NCI-H345 (cell line): ENCODE measurements at regions not wholly inside any gene's neighbourhood (a gene's known extent, or its start where the extent isn't known, plus 50 kb on each side); places are given as distances from the start of the nearest gene placed in this dataset.
"Not testable (repeated sequence)": the region's sequence is repeated elsewhere in the genome, so short reads cannot be mapped to it uniquely, and the experiment has no call there.

Source experiments
- DNase-seq: peaks from one replicate; lab custom pipeline; 2025; lab: John Stamatoyannopoulos, UW

DNA sequence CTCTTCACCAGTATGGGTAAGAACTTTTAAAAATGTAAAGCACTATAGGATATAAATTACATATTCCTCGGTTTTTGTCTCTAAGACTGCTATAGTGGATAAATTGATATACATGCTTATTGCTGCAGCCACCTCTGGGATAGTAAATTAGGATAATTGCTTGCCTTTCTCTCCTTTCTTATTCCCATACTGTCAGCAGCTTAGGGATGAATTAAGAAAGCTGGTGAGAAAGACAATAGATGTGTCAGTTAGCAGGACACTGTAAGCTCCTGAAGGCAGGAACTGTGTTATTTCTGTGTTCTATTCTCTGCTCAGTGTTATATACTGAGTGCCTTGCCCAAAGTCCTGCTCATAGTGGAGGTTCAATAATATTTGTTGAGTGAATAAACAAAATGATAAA is 828.6 kb upstream of the ACVR2A start:
- no peak for DNase-seq

- DNase-seq = no peak
Observed at GRCh38 chr2:147015591-147015990, 829.2 kb upstream of the ACVR2A start.

- no peak for DNase-seq
Observed at GRCh38 chr2:147013696-147014392, 831.0 kb upstream of the ACVR2A start.

DNA sequence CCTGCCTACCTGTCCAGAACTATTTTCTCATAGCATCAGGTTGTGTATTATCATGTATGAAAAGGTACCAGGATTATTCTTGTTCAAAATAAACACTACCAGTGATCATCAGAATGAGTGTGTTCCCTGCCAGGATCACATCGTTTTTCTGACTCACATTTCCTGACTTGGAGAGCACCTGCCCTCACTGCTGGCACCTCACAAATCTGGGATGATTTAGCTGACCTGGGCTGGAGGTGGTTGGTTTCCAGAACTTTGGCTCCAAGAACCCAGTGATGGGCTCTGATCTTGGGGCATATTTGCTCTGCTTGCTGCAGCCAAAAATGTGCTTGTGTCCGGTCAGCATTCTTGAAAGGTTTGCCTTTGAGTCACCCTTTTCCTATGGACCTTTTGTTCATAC is 836.3 kb upstream of the ACVR2A start:
- DNase-seq = no peak

DNA sequence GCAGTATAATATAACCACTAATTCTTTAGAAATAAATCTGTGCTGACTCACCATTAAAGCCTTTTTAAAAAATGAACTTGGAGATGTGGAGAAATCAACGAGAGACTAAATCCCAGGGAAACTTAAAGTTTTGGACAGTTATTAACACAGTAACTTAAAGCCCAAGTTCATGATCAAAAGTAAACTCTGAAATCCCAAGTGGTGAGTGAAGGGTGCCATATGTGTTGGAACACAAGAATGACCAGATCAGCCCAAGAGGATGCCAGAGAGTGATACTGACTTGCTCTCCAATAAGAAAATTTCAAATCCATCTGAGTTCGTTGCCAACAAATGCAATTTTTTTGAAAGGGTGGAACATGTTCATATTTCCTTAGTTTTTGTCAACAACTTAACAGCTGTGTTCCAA is 838.1 kb upstream of the ACVR2A start:
- DNase-seq = no peak

GRCh38 chr2:147003081-147003480 is 841.7 kb upstream of the ACVR2A start:
- no peak for DNase-seq

GRCh38 chr2:147002256-147002655 is 842.6 kb upstream of the ACVR2A start:
- DNase-seq = no peak

GRCh38 chr2:147001061-147001460 is 843.8 kb upstream of the ACVR2A start:
- DNase-seq = no peak

DNA sequence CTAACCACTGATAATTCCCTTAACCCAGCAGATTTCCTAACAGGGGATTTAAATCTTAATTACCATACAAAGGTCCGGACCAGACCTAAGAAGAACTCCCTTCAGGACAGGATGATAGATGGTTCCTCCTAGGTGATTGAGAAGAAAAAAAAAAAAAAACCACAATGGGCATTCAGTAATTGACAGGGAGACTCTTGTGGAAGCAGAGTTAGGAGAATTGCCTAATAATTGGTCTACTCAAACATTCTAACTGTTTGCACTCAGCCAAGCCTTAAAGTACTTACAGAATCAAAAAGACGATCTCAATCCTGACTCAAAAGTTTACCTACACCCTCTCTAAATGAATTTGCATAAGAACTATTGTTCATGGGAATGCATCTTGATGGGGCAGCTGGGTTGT is 844.7 kb upstream of the ACVR2A start:
- not testable (repeated sequence) for DNase-seq

DNA sequence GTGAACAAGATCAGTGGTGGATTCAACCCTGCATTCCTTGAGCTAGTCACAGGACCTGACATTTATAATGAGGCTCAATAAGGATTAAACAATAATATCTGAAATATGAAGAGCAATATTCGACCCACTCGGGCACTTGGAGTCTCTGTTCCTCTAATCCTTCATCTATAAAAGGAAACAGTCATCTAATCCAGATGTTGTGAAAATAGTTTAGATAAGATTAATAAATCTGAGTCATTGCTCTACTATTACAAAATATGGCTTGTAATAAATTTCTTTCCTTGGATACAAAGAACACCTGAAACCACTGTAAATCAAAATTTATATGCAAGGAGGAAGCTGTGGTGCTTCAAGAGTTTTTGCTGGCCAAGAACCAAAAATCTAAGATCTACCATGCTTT is 846.9 kb upstream of the ACVR2A start:
- no peak for DNase-seq

DNA sequence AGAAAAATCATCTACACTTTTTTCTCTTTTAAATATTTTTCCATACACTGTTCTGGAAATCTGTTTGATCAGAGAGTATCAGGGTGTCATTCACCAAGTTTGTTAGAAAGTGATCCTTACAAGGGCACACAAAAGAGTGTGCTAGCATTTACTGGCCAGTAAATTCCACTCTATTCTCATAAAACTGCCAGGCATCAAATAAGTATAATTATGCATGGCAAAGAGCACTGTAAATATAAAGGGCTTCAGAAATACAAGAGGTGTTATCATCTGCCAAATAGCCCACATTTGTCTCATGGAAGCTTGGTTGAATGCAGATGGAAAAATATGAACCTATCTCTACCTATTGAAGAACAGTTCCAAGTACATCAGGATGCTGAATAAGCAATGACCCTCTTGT is 847.3 kb upstream of the ACVR2A start:
- DNase-seq = no peak

DNA sequence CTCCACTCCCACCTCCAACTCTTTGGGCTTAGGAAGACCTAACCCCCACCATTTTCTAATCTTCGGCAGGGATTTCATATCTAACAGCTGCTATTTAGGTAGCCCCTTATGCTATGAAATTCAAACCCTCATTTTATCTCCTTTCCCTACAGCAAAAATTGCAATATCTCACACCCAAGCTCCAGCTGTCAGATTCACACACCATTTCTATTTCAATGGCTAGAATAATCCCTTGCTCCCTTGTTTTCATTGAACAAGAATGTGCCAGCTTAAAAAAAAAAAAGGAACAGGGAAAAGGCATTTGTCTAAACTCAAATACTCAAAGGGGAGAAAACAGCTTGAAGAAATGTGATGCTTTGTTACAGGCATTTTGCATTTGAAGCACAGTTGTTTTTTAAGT is 850.6 kb upstream of the ACVR2A start:
- no peak for DNase-seq

DNA sequence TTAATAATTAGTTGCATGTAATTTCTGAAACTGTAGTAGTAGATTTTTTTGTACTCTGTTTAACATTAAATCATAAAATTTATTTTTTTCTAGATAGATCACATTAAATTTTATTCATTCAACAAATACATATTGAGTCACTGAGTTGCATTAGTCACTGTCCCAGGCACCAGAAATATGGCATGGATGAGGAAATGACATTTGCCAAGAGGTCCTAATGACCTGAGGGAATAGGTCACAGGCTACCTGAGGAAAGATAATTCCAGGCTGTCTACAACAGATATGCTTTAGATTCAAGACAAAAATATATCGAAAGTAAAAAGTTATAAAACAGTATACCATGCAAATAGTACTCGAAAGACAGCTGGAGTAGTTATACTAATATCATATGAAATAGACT is 852.4 kb upstream of the ACVR2A start:
- DNase-seq = no peak

DNA sequence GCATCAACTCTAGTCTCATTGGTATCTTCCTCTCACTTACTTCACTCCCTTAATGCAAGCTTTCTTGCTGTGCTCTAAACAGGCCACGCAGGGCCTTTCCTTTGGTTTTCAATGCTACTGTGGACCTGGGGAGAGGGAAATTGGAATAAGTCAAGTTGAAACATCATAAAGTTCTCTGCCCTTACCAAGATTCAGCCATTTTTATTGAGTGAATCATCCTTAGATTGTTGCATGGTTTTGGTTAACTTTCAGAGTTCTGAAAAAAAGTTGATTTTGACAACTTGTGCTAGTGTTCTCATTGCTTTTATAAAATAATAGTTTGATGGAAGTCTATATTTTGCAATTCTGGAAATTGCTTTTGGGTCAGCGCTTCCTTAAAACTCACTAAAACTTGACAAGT is 852.8 kb upstream of the ACVR2A start:
- no peak for DNase-seq

- no peak for DNase-seq
Observed at GRCh38 chr2:146990311-146991054, 854.3 kb upstream of the ACVR2A start.

- no peak for DNase-seq
Observed at GRCh38 chr2:146989741-146990140, 855.1 kb upstream of the ACVR2A start.

- no peak for DNase-seq
Observed at GRCh38 chr2:146987996-146988395, 856.8 kb upstream of the ACVR2A start.

GRCh38 chr2:146986161-146986560 is 858.7 kb upstream of the ACVR2A start:
- DNase-seq = no peak

DNA sequence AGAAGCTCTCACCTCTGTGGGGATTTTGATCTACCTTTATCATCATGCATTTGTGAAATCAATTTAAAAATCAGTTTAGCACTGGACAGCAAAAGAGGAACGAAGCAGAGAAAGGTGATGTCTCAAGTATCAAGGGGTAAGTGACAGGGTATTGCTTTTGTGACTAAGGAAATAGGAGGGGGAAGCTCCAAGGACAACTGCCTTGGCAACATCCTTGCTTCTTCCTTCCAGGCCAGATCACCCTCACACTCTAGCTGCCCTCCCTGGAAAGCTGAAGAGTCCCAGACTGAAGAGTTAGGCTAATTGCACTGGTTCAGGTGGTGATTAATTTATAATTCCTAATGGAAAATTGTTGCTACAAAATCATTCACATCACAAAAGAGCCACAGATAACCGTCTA is 859.1 kb upstream of the ACVR2A start:
- DNase-seq = no peak

DNA sequence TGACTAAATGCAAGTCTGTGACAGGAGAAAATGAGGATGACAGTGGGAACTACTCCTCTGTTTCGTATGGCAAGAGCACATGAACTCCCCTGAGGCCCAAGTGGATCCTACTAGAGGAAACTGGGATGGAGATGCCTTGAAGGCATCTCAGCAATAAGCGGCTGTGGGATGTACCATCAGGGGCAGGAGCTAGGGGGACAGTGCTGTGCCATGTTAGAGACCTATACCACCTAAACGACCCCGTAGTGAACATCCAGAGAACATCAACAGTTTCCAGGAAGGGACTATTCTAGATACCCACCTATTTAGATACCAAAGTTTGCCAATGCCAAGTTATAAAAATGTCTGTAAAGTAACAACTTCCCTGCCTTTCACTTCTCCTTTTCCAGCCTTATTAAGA is 860.8 kb upstream of the ACVR2A start:
- no peak for DNase-seq

DNA sequence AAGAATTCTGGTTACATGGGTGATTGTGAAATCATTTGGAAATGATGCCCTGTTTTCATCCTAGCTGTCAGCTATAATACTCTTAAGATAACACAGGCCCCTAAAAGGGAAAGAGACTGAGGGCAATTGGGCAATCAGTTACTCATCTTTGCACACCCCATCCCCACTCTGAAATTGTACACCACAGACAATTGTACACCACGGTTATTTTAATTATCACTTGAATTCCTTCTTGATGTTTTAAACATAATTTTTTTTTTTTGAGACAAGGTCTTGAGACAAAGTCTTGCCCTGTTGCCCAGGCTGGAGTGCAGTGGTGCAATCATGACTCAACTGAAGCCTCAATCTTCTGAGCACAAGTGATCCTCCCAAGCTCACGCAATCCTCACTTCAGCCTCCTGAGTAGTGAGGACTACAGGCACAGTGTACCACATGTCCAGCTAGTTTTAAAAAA is 862.4 kb upstream of the ACVR2A start:
- DNase-seq = no peak

DNA sequence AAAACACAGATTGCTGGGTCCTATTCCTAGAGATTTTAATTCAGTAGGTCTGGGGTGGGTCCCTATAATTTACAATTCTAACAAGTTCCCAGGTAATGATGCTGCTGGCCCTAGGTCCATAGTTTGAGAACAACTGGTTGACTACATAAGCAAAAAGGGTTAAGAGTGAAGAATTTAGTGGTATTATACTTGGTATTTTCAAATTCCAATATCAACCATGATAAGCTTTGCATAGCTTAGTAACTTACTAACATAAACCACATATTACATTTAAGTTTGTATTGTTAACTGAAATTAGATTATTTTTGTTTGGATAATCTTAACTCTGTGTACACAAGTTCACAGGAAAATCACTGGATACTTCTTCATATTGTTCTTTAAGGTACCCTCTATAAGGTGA is 862.9 kb upstream of the ACVR2A start:
- DNase-seq = no peak

GRCh38 chr2:146979746-146980145 is 865.1 kb upstream of the ACVR2A start:
- DNase-seq = no peak
